ENCODE measurements at regions not wholly inside any gene's neighbourhood (a gene's known extent, or its start where the extent isn't known, plus 50 kb on each side); places are given as distances from the start of the nearest gene placed in this dataset.
"Not testable (repeated sequence)": the region's sequence is repeated elsewhere in the genome, so short reads cannot be mapped to it uniquely, and the experiment has no call there.

- Histone ChIP-seq H3K36me3 (ENCODE audit: insufficient read depth, low read length) (no peaks in the 10 kb centered on the region), H3K4me1 (ENCODE audit: insufficient read depth, low read length) (no peaks in the 10 kb centered on the region), H3K27me3 (ENCODE audit: insufficient read depth, low read length) (no peaks in the 10 kb centered on the region)
These were observed 446.5 kb upstream of the MKI67 start for GRCh38 chr10:128572696-128573095.

GRCh38 chr10:128573281-128573845 lies 447.1 kb upstream of the MKI67 start:
- Histone ChIP-seq H3K4me3 (ENCODE audit: low read length) (no peak overlapping the region), H3K9me3 (ENCODE audit: low read length) (no peaks in the 10 kb centered on the region), H3K27me3 (ENCODE audit: insufficient read depth, low read length) (no peaks in the 10 kb centered on the region), H2AFZ (ENCODE audit: low read depth, low read length) (no peak overlapping the region), H3K4me1 (ENCODE audit: insufficient read depth, low read length) (no peaks in the 10 kb centered on the region), H3K36me3 (ENCODE audit: insufficient read depth, low read length) (no peaks in the 10 kb centered on the region)

More at GRCh38 chr10:128572696-128573095, 446.5 kb upstream of the MKI67 start:
- H3K9me3 ChIP-seq (ENCODE audit: low read length): no peaks in the 10 kb centered on the region
- H2AFZ ChIP-seq (ENCODE audit: low read depth, low read length): no peak overlapping the region
- no peak overlapping the region for H3K4me3 ChIP-seq (ENCODE audit: low read length)

DNA sequence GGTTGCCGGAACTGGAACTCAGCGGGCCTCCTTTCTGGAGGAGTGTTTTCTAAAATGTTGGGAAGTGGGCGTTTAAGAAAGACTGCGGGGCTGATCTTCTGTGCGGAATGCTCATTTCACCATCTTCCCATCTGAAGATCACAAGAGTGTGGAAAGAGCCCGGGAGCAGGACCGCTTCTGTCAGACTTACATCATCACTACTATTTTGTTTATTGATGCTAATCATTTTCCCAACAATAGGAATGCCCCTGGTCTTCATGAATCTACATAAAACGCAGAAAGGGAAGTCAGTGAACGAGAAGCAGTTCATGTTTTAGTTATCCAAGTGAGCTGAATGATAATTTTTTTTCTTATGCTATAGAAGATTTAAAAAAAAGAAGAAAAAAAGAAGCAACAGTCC lies 447.8 kb upstream of the MKI67 start:
- Histone ChIP-seq H3K4me1 (ENCODE audit: insufficient read depth, low read length) (no peaks in the 10 kb centered on the region), H3K27me3 (ENCODE audit: insufficient read depth, low read length) (no peaks in the 10 kb centered on the region), H3K36me3 (ENCODE audit: insufficient read depth, low read length) (no peaks in the 10 kb centered on the region)

DNA sequence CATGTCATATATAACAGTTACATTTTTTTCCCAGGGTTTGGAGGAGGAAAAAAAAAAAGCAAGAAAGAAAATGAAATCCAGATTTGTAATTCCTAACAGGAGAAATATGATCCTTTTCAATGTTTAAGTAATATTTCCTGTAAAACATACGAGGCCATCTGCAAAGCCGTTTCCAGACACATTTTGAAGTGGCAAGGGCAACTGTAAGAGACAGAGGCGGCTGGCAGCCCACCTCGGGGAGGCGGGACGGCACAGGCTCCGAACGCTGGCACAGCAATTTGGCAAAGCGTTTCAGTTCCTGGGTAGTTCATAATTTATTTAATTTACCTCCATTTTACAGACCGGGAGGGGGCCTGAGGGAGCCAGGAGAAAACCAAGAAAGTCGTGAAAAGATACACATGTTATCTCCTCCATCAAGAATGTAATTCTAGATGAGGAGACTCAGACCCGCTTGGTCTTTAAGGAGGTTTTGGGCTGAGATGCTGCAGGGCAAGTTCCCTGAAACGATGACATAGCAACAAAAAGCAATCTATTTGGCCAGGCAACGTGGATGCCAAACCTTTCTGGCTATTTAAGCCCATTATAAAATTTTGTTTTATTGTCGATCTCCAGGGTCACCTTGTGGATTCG lies 448.5 kb upstream of the MKI67 start:
- H2AFZ ChIP-seq (ENCODE audit: low read depth, low read length): no peak overlapping the region
- no peaks in the 10 kb centered on the region for H3K9me3 ChIP-seq (ENCODE audit: low read length)
- no peaks in the 10 kb centered on the region for H3K36me3 ChIP-seq (ENCODE audit: insufficient read depth, low read length)
- no peak overlapping the region for H3K4me3 ChIP-seq (ENCODE audit: low read length)
- H3K27me3 ChIP-seq (ENCODE audit: insufficient read depth, low read length): no peaks in the 10 kb centered on the region
- H3K4me1 ChIP-seq (ENCODE audit: insufficient read depth, low read length): no peaks in the 10 kb centered on the region

More for the DNA sequence above, 447.8 kb upstream of the MKI67 start:
- H3K9me3 ChIP-seq (ENCODE audit: low read length): no peaks in the 10 kb centered on the region
- no peak overlapping the region for H3K4me3 ChIP-seq (ENCODE audit: low read length)
- no peak overlapping the region for H2AFZ ChIP-seq (ENCODE audit: low read depth, low read length)

DNA sequence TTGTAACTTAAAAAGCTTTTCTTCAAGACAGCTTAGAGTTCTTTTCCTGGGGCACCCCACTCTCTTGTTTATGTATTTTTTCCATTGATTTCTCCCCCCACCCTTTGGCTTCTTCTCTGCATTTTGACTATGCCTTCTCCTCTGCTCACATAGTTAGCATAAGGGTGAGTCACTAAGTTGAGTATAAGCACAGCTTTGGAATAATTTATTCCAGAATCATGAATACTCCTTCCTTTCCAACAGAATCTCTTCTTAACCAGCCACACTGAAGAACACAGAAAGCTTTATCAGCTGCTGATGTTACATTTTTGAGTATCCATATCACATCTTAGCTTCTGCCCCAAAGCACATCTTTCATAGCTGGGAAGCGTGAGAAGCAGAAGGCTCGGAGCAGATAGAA lies 449.5 kb upstream of the MKI67 start:
- H2AFZ ChIP-seq (ENCODE audit: low read depth, low read length): no peak overlapping the region
- H3K4me3 ChIP-seq (ENCODE audit: low read length): no peak overlapping the region
- no peaks in the 10 kb centered on the region for H3K4me1 ChIP-seq (ENCODE audit: insufficient read depth, low read length)
- no peaks in the 10 kb centered on the region for H3K27me3 ChIP-seq (ENCODE audit: insufficient read depth, low read length)
- H3K9me3 ChIP-seq (ENCODE audit: low read length): no peaks in the 10 kb centered on the region
- no peaks in the 10 kb centered on the region for H3K36me3 ChIP-seq (ENCODE audit: insufficient read depth, low read length)

GRCh38 chr10:128576336-128576735 lies 450.1 kb upstream of the MKI67 start:
- no peaks in the 10 kb centered on the region for H3K9me3 ChIP-seq (ENCODE audit: low read length)
- no peaks in the 10 kb centered on the region for H3K36me3 ChIP-seq (ENCODE audit: insufficient read depth, low read length)
- no peaks in the 10 kb centered on the region for H3K4me1 ChIP-seq (ENCODE audit: insufficient read depth, low read length)
- H3K4me3 ChIP-seq (ENCODE audit: low read length): no peak overlapping the region
- H2AFZ ChIP-seq (ENCODE audit: low read depth, low read length): no peak overlapping the region
- H3K27me3 ChIP-seq (ENCODE audit: insufficient read depth, low read length): no peaks in the 10 kb centered on the region

DNA sequence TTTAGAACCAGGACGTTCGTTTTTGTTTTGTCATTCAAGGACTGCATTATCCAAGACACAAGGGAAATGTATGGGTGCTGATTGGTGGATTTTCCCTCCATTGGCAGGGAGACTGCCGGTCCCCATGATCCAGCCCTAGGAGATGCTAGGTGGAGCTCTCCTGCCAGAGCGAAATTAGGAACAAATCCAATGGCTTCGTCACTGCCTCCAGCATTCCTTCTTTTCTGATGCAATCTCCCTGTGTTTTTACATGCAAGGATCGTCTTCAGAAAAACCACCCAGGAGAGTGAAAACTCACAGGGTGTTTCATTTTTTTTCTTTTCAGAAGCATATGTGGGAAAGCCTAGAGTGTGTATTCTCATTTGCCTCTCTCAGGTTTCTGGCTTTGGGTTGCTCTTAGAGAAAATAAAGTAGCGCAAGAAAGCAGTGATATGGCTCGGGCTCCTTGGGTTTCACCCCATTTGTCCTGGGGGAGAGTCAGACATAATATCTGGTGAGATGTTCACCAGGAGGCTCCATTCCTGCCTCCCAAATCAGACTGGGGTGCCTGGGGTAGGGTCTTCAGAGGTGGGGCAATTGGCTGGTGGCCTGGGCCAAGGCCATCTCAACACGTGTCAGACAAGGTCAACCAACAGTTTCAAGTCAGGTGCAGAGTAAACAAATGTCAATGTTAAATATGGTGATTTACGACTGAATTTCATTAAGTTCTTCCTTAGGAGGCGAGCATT lies 450.9 kb upstream of the MKI67 start:
- H3K36me3 ChIP-seq (ENCODE audit: insufficient read depth, low read length): no peaks in the 10 kb centered on the region
- no peaks in the 10 kb centered on the region for H3K9me3 ChIP-seq (ENCODE audit: low read length)
- H3K4me3 ChIP-seq (ENCODE audit: low read length): no peak overlapping the region
- no peaks in the 10 kb centered on the region for H3K4me1 ChIP-seq (ENCODE audit: insufficient read depth, low read length)
- H2AFZ ChIP-seq (ENCODE audit: low read depth, low read length): no peak overlapping the region
- H3K27me3 ChIP-seq (ENCODE audit: insufficient read depth, low read length): no peaks in the 10 kb centered on the region

- Histone ChIP-seq H2AFZ (ENCODE audit: low read depth, low read length) (no peak overlapping the region), H3K4me3 (ENCODE audit: low read length) (no peak overlapping the region), H3K9me3 (ENCODE audit: low read length) (no peaks in the 10 kb centered on the region), H3K4me1 (ENCODE audit: insufficient read depth, low read length) (no peaks in the 10 kb centered on the region), H3K27me3 (ENCODE audit: insufficient read depth, low read length) (no peaks in the 10 kb centered on the region), H3K36me3 (ENCODE audit: insufficient read depth, low read length) (no peaks in the 10 kb centered on the region)
These were observed 451.9 kb upstream of the MKI67 start for GRCh38 chr10:128577958-128578750.

- Histone ChIP-seq H3K9me3 (ENCODE audit: low read length) (no peaks in the 10 kb centered on the region), H3K4me3 (ENCODE audit: low read length) (no peak overlapping the region), H3K27me3 (ENCODE audit: insufficient read depth, low read length) (no peaks in the 10 kb centered on the region), H3K4me1 (ENCODE audit: insufficient read depth, low read length) (no peaks in the 10 kb centered on the region), H3K36me3 (ENCODE audit: insufficient read depth, low read length) (no peaks in the 10 kb centered on the region), H2AFZ (ENCODE audit: low read depth, low read length) (no peak overlapping the region)
These were observed 452.5 kb upstream of the MKI67 start for GRCh38 chr10:128578766-128579165.

- no peaks in the 10 kb centered on the region for H3K27me3 ChIP-seq (ENCODE audit: insufficient read depth, low read length)
- no peak overlapping the region for H3K4me3 ChIP-seq (ENCODE audit: low read length)
- H2AFZ ChIP-seq (ENCODE audit: low read depth, low read length): no peak overlapping the region
- no peaks in the 10 kb centered on the region for H3K36me3 ChIP-seq (ENCODE audit: insufficient read depth, low read length)
- no peaks in the 10 kb centered on the region for H3K4me1 ChIP-seq (ENCODE audit: insufficient read depth, low read length)
- no peaks in the 10 kb centered on the region for H3K9me3 ChIP-seq (ENCODE audit: low read length)
These were observed 453.1 kb upstream of the MKI67 start for GRCh38 chr10:128579280-128579865.

- Histone ChIP-seq H3K4me3 (ENCODE audit: low read length) (no peak overlapping the region), H3K4me1 (ENCODE audit: insufficient read depth, low read length) (no peaks in the 10 kb centered on the region), H3K36me3 (ENCODE audit: insufficient read depth, low read length) (no peaks in the 10 kb centered on the region), H3K27me3 (ENCODE audit: insufficient read depth, low read length) (no peaks in the 10 kb centered on the region), H2AFZ (ENCODE audit: low read depth, low read length) (no peak overlapping the region), H3K9me3 (ENCODE audit: low read length) (no peaks in the 10 kb centered on the region)
These were observed 453.7 kb upstream of the MKI67 start for GRCh38 chr10:128579901-128580300.

GRCh38 chr10:128583125-128583524 lies 456.9 kb upstream of the MKI67 start:
- H3K9me3 ChIP-seq (ENCODE audit: low read length); H3K36me3 ChIP-seq (ENCODE audit: insufficient read depth, low read length); H2AFZ ChIP-seq (ENCODE audit: low read depth, low read length); H3K4me1 ChIP-seq (ENCODE audit: insufficient read depth, low read length); H3K27me3 ChIP-seq (ENCODE audit: insufficient read depth, low read length); H3K4me3 ChIP-seq (ENCODE audit: low read length): not testable (repeated sequence)

DNA sequence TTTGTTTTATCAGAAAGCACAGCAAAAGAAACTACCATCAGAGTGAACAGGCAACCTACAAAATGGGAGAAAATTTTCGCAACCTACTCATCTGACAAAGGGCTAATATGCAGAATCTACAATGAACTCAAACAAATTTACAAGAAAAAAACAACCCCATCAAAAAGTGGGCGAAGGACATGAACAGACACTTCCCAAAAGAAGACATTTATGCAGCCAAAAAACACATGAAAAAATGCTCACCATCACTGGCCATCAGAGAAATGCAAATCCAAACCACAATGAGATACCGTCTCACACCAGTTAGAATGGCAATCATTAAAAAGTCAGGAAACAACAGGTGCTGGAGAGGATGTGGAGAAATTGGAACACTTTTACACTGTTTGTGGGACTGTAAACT lies 460.4 kb upstream of the MKI67 start:
- not testable (repeated sequence) for H3K4me1 ChIP-seq (ENCODE audit: insufficient read depth, low read length); H2AFZ ChIP-seq (ENCODE audit: low read depth, low read length); H3K4me3 ChIP-seq (ENCODE audit: low read length); H3K27me3 ChIP-seq (ENCODE audit: insufficient read depth, low read length); H3K9me3 ChIP-seq (ENCODE audit: low read length); H3K36me3 ChIP-seq (ENCODE audit: insufficient read depth, low read length)
